H1 (cell line): ENCODE measurements at regions not wholly inside any gene's neighbourhood (a gene's known extent, or its start where the extent isn't known, plus 50 kb on each side); places are given as distances from the start of the nearest gene placed in this dataset.

Source experiments
- CTCF ChIA-PET: fragments of 300-600 bp; sonication (Branson Sonifier 250); formaldehyde crosslinking; loops from one replicate; lab custom pipeline; 2021; ENCODE audit not compliant: partially characterized antibody; lab: Charles Lee
- POLR2A ChIA-PET: fragments of 300-600 bp; sonication (Branson Sonifier 250); formaldehyde crosslinking; loops from one replicate; lab custom pipeline; 2021; ENCODE audit warnings: inconsistent platforms; ENCODE audit not compliant: partially characterized antibody; lab: Charles Lee
- DNase-seq, 2 experiments: peaks; one replicate each; pipeline versions ENCODE4 v3.0.0 to v3.0.0-alpha.2; 2010 to 2022; ENCODE audit warnings: low spot score in 2 of 2, low read depth in 1 of 2, mixed read lengths in 1 of 2
- FAIRE-seq: peaks from 2 replicates; lab custom pipeline; 2011; peaks lifted over from hg19 to GRCh38; lab: Jason Lieb, UNC
- H2AFZ ChIP-seq: 2 replicates; pipeline ENCODE4 v1.8.1; 2012; ENCODE audit warnings: low read length, inconsistent platforms
- H2AK5ac ChIP-seq: 2 replicates; pipeline ENCODE4 v1.6.1; 2013; ENCODE audit warnings: low read depth, low read length
- H2BK120ac ChIP-seq: replicated peaks from 2 replicates; pipeline ENCODE3; 2013; ENCODE audit warnings: low read depth, low read length, inconsistent platforms
- H2BK12ac ChIP-seq: 2 replicates; pipeline ENCODE4 v1.6.1; 2013; ENCODE audit warnings: low read depth, low read length
- H2BK15ac ChIP-seq: 2 replicates; pipeline ENCODE4 v1.6.1; 2013; ENCODE audit warnings: low read length
- H2BK20ac ChIP-seq: 2 replicates; pipeline ENCODE4 v1.6.1; 2013; ENCODE audit warnings: low read length
- H2BK5ac ChIP-seq: 2 replicates; pipeline ENCODE4 v1.6.1; 2013; ENCODE audit warnings: low read depth, low read length
- H3K14ac ChIP-seq: 2 replicates; pipeline ENCODE4 v1.6.1; 2013; ENCODE audit warnings: inconsistent platforms; ENCODE audit not compliant: insufficient read length
- H3K18ac ChIP-seq: 2 replicates; pipeline ENCODE4 v1.6.1; 2013; ENCODE audit warnings: low read length; ENCODE audit errors: extremely low read depth
- H3K23ac ChIP-seq: 2 replicates; pipeline ENCODE4 v1.6.1; 2013; ENCODE audit warnings: inconsistent platforms; ENCODE audit not compliant: insufficient read length
- H3K23me2 ChIP-seq: 2 replicates; pipeline ENCODE4 v1.6.1; 2013; ENCODE audit warnings: low read depth, low read length
- H3K27ac ChIP-seq: 2 replicates; pipeline ENCODE4 v1.6.1; 2011; ENCODE audit warnings: low read depth, low read length, inconsistent platforms
- H3K27me3 ChIP-seq, 4 experiments: replicated peaks in 1 of 4; 1 replicate in 1 of 4; 2 replicates in 3 of 4; pipeline versions ENCODE4 v1.6.1 to v1.8.1; 2011 to 2013; ENCODE audit warnings: low read length in 3 of 4, mild to moderate bottlenecking in 3 of 4, inconsistent platforms in 2 of 4, mixed read lengths in 2 of 4, moderate library complexity in 1 of 4; ENCODE audit not compliant: control insufficient read depth in 3 of 4, insufficient read depth in 3 of 4; ENCODE audit errors: extremely low read depth in 1 of 4
- H3K36me3 ChIP-seq, 4 experiments: 2 replicates each; pipeline versions ENCODE4 v1.6.1 to v1.8.1; 2011 to 2013; ENCODE audit warnings: mild to moderate bottlenecking in 4 of 4, low read length in 3 of 4, moderate library complexity in 2 of 4, control low read depth in 1 of 4, inconsistent platforms in 1 of 4; ENCODE audit not compliant: insufficient read depth in 4 of 4, control insufficient read depth in 2 of 4
- H3K4ac ChIP-seq: replicated peaks from 2 replicates; pipeline ENCODE3; 2013; ENCODE audit warnings: low read length, low read depth, mixed read lengths, inconsistent platforms; ENCODE audit not compliant: insufficient read length
- H3K4me1 ChIP-seq, 4 experiments: replicated peaks in 1 of 4; 1 replicate in 1 of 4; 2 replicates in 3 of 4; pipeline versions ENCODE4 v1.6.1 to v1.8.1; 2011 to 2013; ENCODE audit warnings: low read length in 3 of 4, inconsistent platforms in 2 of 4, mixed read lengths in 1 of 4; ENCODE audit not compliant: insufficient read depth in 4 of 4, control insufficient read depth in 3 of 4
- H3K4me2 ChIP-seq, 2 experiments: 2 replicates each; pipeline versions ENCODE4 v1.6.1 to v1.8.1; 2011 to 2013; ENCODE audit warnings: low read depth in 2 of 2, low read length in 2 of 2, control low read depth in 1 of 2, inconsistent platforms in 1 of 2, mild to moderate bottlenecking in 1 of 2; ENCODE audit not compliant: insufficient read depth in 1 of 2
- H3K4me3 ChIP-seq, 4 experiments: fragments of 200-600, 300-600 bp in 1 of 4; sonication (generic), shearing (Covaris generic), sonication (Bioruptor Twin) in 1 of 4; 2 replicates each; pipeline versions ENCODE4 v1.5.1 to v1.8.1; 2011 to 2016; ENCODE audit warnings: low read length in 4 of 4, low read depth in 3 of 4, control low read depth in 2 of 4, inconsistent platforms in 2 of 4, mild to moderate bottlenecking in 2 of 4, mixed read lengths in 1 of 4, moderate library complexity in 1 of 4; ENCODE audit not compliant: insufficient read depth in 2 of 4; ENCODE audit errors: extremely low read depth in 1 of 4
- H3K56ac ChIP-seq: replicated peaks from 2 replicates; pipeline ENCODE3; 2013; ENCODE audit warnings: low read depth, mild to moderate bottlenecking, mixed read lengths, low read length, inconsistent platforms; ENCODE audit not compliant: insufficient read length
- H3K79me1 ChIP-seq: 2 replicates; pipeline ENCODE4 v1.6.1; 2013; ENCODE audit warnings: low read depth, low read length, control low read depth
- H3K79me2 ChIP-seq, 2 experiments: 2 replicates each; pipeline versions ENCODE4 v1.6.1 to v1.8.1; 2012 to 2013; ENCODE audit warnings: low read length in 2 of 2, mild to moderate bottlenecking in 2 of 2, inconsistent platforms in 1 of 2; ENCODE audit not compliant: insufficient read depth in 2 of 2, control insufficient read depth in 1 of 2
- H3K9ac ChIP-seq, 4 experiments: replicated peaks in 1 of 4; 1 replicate in 1 of 4; 2 replicates in 3 of 4; pipeline versions ENCODE4 v1.6.1 to v1.8.1; 2011 to 2013; ENCODE audit warnings: low read depth in 3 of 4, low read length in 3 of 4, control low read depth in 2 of 4, mild to moderate bottlenecking in 2 of 4, moderate library complexity in 2 of 4, inconsistent platforms in 1 of 4; ENCODE audit errors: extremely low read depth in 1 of 4
- H3K9me3 ChIP-seq, 2 experiments: 2 replicates each; pipeline versions ENCODE4 v1.6.1 to v1.8.1; 2012 to 2013; ENCODE audit warnings: mild to moderate bottlenecking in 2 of 2, moderate library complexity in 2 of 2, control low read depth in 1 of 2, inconsistent platforms in 1 of 2, low read depth in 1 of 2, low read length in 1 of 2, mixed read lengths in 1 of 2; ENCODE audit not compliant: insufficient read depth in 2 of 2
- H4K20me1 ChIP-seq, 2 experiments: replicated peaks in 1 of 2; 2 replicates each; pipeline versions ENCODE3 to v1.8.1; 2011 to 2013; ENCODE audit warnings: inconsistent platforms in 2 of 2, low read length in 2 of 2, mild to moderate bottlenecking in 1 of 2; ENCODE audit not compliant: insufficient read depth in 2 of 2, control insufficient read depth in 1 of 2
- H4K5ac ChIP-seq: 2 replicates; pipeline ENCODE4 v1.6.1; 2013; ENCODE audit warnings: low read length, low read depth, mixed read lengths, inconsistent platforms; ENCODE audit not compliant: insufficient read length
- H4K8ac ChIP-seq: 2 replicates; pipeline ENCODE4 v1.8.0; 2013; ENCODE audit warnings: mild to moderate bottlenecking, moderate library complexity, low read length, inconsistent platforms; ENCODE audit not compliant: insufficient read depth; ENCODE audit errors: extremely low read depth
- H4K91ac ChIP-seq: replicated peaks from 2 replicates; pipeline ENCODE3; 2013; ENCODE audit warnings: low read length, mixed read lengths, inconsistent platforms; ENCODE audit not compliant: insufficient read length
- CEBPB ChIP-seq: IDR thresholded peaks from 2 replicates; pipeline ENCODE4 v1.6.1; 2012; ENCODE audit warnings: low read depth, low read length
- KDM4A ChIP-seq: IDR thresholded peaks from one replicate; pipeline ENCODE4 v1.7.1; 2012; ENCODE audit warnings: low read depth, mild to moderate bottlenecking, moderate library complexity, low read length, inconsistent platforms; ENCODE audit not compliant: severe bottlenecking
- SIX5 ChIP-seq: IDR thresholded peaks from 2 replicates; pipeline ENCODE4 v1.6.1; 2011; ENCODE audit warnings: mild to moderate bottlenecking, low read depth, low read length
- SP2 ChIP-seq: IDR thresholded peaks from 2 replicates; pipeline ENCODE4 v1.6.1; 2012; ENCODE audit warnings: mild to moderate bottlenecking, low read length, inconsistent platforms
- WGBS, 2 experiments: shearing (Covaris generic) in 1 of 2; methylation state at CpG; one replicate each; pipeline versions ENCODE4 v1.1.6 to v1.1.7; 2013 to 2015; ENCODE audit warnings: low lambda C conversion rate in 2 of 2, mixed read lengths in 2 of 2, inconsistent platforms in 1 of 2, low coverage in 1 of 2, missing lambda C conversion rate in 1 of 2; ENCODE audit not compliant: insufficient replicate concordance in 2 of 2, insufficient coverage in 1 of 2, insufficient read length in 1 of 2; ENCODE audit errors: extremely low coverage in 1 of 2, missing lambda C conversion rate in 1 of 2; 5-methylcytosine and 5-hydroxymethylcytosine counted together

- POLR2A ChIA-PET, result interaction anchor here (1.2 to 1.9 kb wide), 2 partner anchors 16 to 20 kb away, joined by 3 to 10 read pairs; no protein-coding TSS in a partner anchor
- Histone ChIP-seq H4K20me1 (no peaks in the 10 kb centered on the region), H3K9ac (no peak overlapping the region), H2BK20ac (no peak overlapping the region), H3K56ac (no peak overlapping the region), H3K23ac (no peak overlapping the region), H3K14ac (no peak overlapping the region), H3K27ac (no peak overlapping the region), H4K5ac (no peak overlapping the region), H3K23me2 (no peaks in the 10 kb centered on the region), H2BK12ac (no peak overlapping the region), H3K4ac (no peak overlapping the region), H2BK5ac (no peak overlapping the region), H2BK15ac (no peak overlapping the region), H2AFZ (peak overlapping the region; percentile 83), H3K18ac (no peak overlapping the region), H3K4me2 (no peak overlapping the region), H3K36me3 (no peaks in the 10 kb centered on the region), H3K4me3 (no peak overlapping the region), H4K91ac (no peak overlapping the region), H3K4me1 (peaks cover 0 to 7% (median 4%) of the 10 kb centered on the region in 4 experiments; a peak in 4 of 7 replicates), H3K79me1 (no peaks in the 10 kb centered on the region), H4K8ac (no peak overlapping the region), H3K27me3 (no peaks in the 10 kb centered on the region), H2BK120ac (no peak overlapping the region), H3K9me3 (no peaks in the 10 kb centered on the region)
- FAIRE-seq, result no peak
- DNase-seq, result no peak
- TF ChIP-seq SP2 (no peak), SIX5 (no peak), CEBPB (no peak), KDM4A (no peak)
- TF ChIP-seq, all 59 proteins: peak for 0
- CTCF ChIA-PET, result interaction anchor here (0.7 to 1.2 kb wide), 4 partner anchors 17 to 672 kb away, joined by 3 to 5 read pairs (median 4); no protein-coding TSS in a partner anchor
- H2AK5ac ChIP-seq, result no peak overlapping the region
- no peaks in the 10 kb centered on the region for H3K79me2 ChIP-seq
- 80% methylated on average over 1 of the region's 1 CpG; no CpG with 5 or more reads in 1 of the 2 experiments for WGBS, 2 experiments
These were observed 90.3 kb downstream of the RPRM start for GRCh38 chr2:153388246-153388645.
